ENCODE measurements at regions not wholly inside any gene's neighbourhood (a gene's known extent, or its start where the extent isn't known, plus 50 kb on each side); places are given as distances from the start of the nearest gene placed in this dataset.
A peak's percentile ranks its signal among the peaks of the same experiment; 100 is the strongest.
"Not testable (repeated sequence)": the region's sequence is repeated elsewhere in the genome, so short reads cannot be mapped to it uniquely, and the experiment has no call there.

DNA sequence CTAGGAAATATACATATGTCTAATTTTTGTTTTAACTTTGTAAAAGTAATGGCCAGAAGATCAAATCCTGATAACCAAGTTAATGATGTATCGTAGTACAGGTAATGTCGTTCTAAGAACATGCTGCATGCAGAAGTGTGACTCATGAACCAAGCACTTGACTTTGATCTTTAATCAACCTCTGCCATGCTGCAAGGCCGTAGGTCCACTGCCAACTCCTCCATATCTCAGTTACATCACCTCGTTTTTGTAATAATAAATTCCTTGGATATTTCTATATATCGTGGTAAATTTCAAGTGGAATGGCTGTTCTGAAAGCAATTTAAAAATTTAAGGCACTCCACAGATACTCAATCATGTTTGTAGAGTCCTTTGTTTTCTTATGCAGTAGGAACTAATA lies 771.7 kb downstream of the EPHA7 start:
- H3K27ac ChIP-seq = no peak overlapping the region
- no peak for TF ChIP-seq CTCF (IDR thresholded peaks at IDR 0.05)
- 28 to 29% methylated on average over 5 of the region's 5 CpGs for WGBS, 2 donors
- H3K4me1 ChIP-seq = no peaks in the 10 kb centered on the region
- no peaks in the 10 kb centered on the region for H3K36me3 ChIP-seq
- DNase-seq (no peak), FAIRE-seq (no peak), ATAC-seq (no peak)
- H3K9me3 ChIP-seq = no peaks in the 10 kb centered on the region
- H3K27me3 ChIP-seq = no peaks in the 10 kb centered on the region
- intact Hi-C loops (cut with DNase I) = no loop called here
- H3K4me3 ChIP-seq = no peak overlapping the region

- H3K9me3 ChIP-seq; H3K27me3 ChIP-seq; ATAC-seq; intact Hi-C loops (cut with DNase I); FAIRE-seq; H3K36me3 ChIP-seq; H3K4me3 ChIP-seq; H3K27ac ChIP-seq; H3K4me1 ChIP-seq: not testable (repeated sequence)
- peak in 4 of 6 donors; percentile 12 to 61 (median 22) for DNase-seq
- 56 to 62% methylated on average over 25 of the region's 25 CpGs for WGBS, 2 donors
Measured at GRCh38 chr6:92644104-92644791, 775.1 kb downstream of the EPHA7 start.

DNA sequence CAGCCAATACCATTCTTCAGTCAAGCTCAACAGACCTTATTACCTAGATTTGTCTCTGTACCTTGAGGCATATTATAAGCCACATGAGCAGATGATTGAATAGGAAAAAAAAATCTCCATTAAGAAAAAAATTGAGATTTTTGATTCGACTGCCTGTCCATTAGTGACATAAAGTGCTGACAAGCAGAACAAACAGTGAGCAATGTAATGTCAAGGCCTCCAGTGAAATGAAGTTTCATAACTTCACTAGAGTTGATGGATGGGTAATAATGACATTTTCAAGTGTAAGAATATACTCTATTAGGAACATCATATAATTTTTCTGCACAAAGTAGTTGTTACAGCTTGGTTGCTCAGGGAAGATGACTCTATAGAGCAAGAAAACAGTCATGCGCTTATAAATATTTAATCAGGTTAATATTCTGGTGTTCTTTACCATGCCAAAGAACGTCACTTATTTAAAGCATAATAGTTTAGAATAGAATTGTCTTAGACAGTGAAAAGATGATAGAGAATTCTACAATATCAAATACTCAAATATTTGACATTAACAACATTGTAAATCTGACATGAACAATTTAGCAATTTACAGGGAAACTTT lies 783.7 kb downstream of the EPHA7 start:
- DNase-seq (no peak), FAIRE-seq (no peak), ATAC-seq (no peak)
- no peaks in the 10 kb centered on the region for H3K9me3 ChIP-seq
- no peaks in the 10 kb centered on the region for H3K4me1 ChIP-seq
- no peak overlapping the region for H3K27ac ChIP-seq
- WGBS, 2 donors = 49 to 50% methylated on average over 3 of the region's 3 CpGs
- TF ChIP-seq CTCF (IDR thresholded peaks at IDR 0.05) = no peak
- no peak overlapping the region for H3K4me3 ChIP-seq
- H3K27me3 ChIP-seq = no peaks in the 10 kb centered on the region
- no peaks in the 10 kb centered on the region for H3K36me3 ChIP-seq
- intact Hi-C loops (cut with DNase I) = no loop called here

DNA sequence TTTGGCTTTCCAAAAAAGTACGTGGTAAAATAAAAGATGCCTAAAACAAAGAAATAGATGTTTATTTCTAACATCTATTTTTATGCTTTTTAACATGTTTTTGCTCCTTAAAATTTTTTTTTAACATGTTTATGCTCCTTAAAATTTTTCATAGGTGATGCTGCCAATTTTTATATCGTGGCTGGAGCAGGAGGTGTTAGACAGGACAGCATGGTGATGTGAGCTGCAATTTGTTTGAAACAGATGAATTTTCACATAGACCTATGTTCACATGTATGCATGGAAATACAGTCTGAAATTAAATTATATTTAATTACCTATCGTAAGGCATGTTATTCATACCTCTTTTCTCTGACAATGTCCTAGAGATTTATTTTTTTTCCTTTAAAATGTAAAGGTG lies 784.8 kb downstream of the EPHA7 start:
- no peak for FAIRE-seq
- Histone ChIP-seq H3K27me3 (no peaks in the 10 kb centered on the region), H3K4me1 (no peaks in the 10 kb centered on the region), H3K27ac (no peak overlapping the region), H3K36me3 (no peaks in the 10 kb centered on the region), H3K4me3 (no peak overlapping the region), H3K9me3 (no peaks in the 10 kb centered on the region)
- intact Hi-C loops (cut with DNase I) = no loop called here
- ATAC-seq = no peak
- TF ChIP-seq CTCF (IDR thresholded peaks at IDR 0.05) = no peak
- 27 to 41% methylated on average over 3 of the region's 3 CpGs for WGBS, 2 donors
- DNase-seq = no peak

DNA sequence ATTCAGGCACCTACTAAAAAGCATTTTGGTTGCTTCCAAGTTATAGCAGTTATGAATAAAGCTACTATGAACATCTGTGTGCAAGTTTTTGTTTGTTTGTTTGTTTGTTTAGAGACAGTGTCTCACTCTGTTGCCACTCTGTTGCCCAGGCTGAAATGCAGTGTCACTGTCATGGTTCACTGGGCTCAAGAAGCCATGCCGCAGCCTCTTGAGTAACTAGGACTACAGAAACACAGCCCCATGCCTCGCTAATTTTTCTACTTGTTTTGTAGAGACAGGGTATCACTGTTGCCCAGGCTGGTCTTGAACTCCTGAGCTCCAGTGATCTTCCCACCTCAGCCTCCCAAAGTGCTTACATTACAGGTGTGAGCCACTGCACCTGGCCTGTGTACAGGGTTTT lies 795.9 kb downstream of the EPHA7 start:
- FAIRE-seq = no peak
- Histone ChIP-seq H3K27me3 (no peaks in the 10 kb centered on the region), H3K36me3 (no peaks in the 10 kb centered on the region), H3K9me3 (no peaks in the 10 kb centered on the region), H3K27ac (no peak overlapping the region), H3K4me1 (no peaks in the 10 kb centered on the region), H3K4me3 (no peak overlapping the region)
- intact Hi-C loops (cut with DNase I) = no loop called here
- DNase-seq = no peak
- ATAC-seq = no peak
- no peak for TF ChIP-seq CTCF (IDR thresholded peaks at IDR 0.05)
- 66 to 78% methylated on average over 2 of the region's 2 CpGs for WGBS, 2 donors
